NCI-H1048 (cell line): ENCODE measurements at regions not wholly inside any gene's neighbourhood (a gene's known extent, or its start where the extent isn't known, plus 50 kb on each side); places are given as distances from the start of the nearest gene placed in this dataset.

Experiments used
- DNase-seq: peaks from one replicate; lab custom pipeline; 2025; lab: John Stamatoyannopoulos, UW

- no peak for DNase-seq
Observed at GRCh38 chr9:80839821-80840675, 849.3 kb downstream of the TLE1 start.

DNA sequence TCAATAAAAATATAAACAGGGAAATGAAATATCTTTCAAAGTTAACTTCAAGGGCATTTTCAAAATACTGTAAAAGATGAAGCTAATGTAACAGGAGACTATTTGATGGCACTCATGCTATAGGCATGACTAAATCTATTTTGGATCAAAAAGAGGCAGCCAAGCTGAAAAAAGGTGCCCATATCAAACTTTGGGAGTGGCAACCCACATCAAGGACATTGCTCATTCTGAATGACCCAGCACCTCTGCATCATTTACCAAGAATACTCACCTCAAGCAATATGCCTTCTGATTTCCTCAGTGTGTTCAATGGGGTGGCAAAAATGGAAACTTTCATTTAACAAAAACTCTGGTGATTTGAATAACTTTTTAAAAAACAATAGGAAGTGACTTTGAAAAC lies 853.3 kb downstream of the TLE1 start:
- no peak for DNase-seq

DNA sequence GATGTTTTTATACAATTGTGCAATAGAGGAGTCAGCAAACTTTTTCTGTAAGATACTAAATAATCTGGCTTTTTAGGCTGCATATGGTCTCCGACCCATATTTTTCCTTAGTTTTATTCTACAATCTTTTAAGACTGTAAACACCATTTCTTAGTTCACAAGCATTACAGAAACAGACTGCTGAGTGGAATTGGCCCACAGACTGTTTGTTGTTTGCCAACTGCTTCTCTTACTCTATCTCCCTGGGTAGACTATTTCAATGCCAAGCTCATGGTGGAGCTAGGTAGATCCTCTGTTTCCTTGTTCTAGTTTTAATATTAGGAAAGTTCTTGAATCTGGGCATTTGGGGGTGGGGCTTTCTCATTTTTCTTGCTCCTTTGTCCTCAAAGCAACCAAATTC lies 857.6 kb downstream of the TLE1 start:
- no peak for DNase-seq

GRCh38 chr9:80811656-80812055 lies 877.7 kb downstream of the TLE1 start:
- no peak for DNase-seq

- no peak for DNase-seq
Observed at GRCh38 chr9:80811003-80811402, 878.3 kb downstream of the TLE1 start.

DNA sequence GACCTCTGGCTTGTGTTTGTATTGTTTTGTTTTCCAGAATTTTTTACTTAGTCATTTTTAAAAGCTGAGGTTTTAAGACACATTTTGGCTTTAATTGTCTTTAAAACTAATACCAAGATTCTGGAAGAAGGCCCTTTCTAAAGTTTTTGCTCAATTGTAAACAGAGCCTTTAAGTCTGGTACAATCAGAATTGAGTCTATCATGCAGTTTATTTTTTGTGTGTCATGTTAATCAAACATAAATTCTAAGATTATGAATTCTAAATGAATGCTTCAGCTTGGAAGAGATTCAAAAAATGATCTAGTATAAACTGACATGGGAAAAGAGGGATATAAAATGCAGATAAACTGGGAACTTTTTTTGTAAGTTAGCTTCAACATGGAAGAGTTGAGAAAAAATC lies 882.7 kb downstream of the TLE1 start:
- no peak for DNase-seq

GRCh38 chr9:80804873-80805272 lies 884.5 kb downstream of the TLE1 start:
- DNase-seq = no peak

DNA sequence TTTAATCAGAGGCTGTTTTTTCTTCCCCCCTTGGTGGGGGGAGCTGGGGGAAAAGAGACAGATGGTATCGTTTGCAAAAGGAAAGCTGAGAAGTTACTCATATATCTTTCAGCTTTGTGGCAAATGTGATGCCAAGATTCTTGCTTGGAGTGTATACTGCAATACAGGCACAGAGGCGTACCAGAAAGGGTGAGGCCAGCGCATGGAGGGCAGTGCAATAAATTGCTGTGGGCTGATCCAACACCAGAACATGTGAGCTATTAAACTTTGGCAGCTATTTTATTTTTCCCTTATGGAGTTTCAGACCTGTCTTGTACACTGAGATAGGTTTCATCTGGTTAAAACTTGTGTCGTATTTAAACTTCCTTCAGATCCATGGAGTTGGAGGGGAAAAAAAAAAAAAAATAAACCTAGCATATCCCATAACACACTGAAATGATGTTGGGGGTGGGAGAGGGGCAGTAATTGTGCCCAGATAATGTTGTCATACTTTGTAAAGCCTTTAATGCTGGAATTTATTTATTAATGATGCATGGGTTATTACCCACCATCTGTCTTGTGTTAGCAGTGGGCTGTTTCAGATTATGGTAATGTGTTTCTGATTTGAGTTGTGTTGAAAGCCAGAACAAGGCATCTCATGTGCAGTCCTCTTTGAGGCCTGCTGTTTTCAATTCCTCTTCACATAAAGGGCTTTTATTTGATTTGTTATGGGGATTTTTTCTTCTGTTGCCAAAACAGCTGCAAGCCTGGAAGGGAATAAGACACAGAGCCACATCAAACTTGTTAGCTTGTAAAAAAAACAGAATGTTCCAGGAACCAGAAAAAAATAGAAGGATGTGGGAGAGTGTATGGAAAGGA lies 891.3 kb downstream of the TLE1 start:
- no peak for DNase-seq

GRCh38 chr9:80797101-80797829 lies 892.1 kb downstream of the TLE1 start:
- DNase-seq = no peak

DNA sequence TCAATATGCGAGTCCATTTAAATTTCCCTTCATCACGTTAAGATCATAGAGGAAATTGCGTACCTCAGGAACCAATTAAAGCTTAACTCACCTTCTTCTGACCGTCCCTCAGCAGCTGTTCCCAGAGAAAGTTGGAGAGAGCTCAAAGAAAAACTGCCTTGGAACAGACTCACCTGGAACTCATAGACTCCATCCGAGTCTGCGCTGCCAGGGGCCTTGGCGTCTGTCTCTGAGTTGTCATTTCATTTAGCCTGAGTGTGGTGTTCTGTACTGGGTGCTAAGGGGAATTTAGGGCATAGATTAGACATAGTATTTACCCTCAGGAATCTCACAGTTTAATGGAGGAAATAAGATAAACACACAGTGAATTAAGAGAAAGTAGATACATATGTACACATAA lies 892.7 kb downstream of the TLE1 start:
- DNase-seq = no peak

GRCh38 chr9:80794197-80794596 lies 895.1 kb downstream of the TLE1 start:
- no peak for DNase-seq

- DNase-seq = no peak
Observed at GRCh38 chr9:80793706-80794105, 895.6 kb downstream of the TLE1 start.

GRCh38 chr9:80792726-80793125 lies 896.6 kb downstream of the TLE1 start:
- no peak for DNase-seq

DNA sequence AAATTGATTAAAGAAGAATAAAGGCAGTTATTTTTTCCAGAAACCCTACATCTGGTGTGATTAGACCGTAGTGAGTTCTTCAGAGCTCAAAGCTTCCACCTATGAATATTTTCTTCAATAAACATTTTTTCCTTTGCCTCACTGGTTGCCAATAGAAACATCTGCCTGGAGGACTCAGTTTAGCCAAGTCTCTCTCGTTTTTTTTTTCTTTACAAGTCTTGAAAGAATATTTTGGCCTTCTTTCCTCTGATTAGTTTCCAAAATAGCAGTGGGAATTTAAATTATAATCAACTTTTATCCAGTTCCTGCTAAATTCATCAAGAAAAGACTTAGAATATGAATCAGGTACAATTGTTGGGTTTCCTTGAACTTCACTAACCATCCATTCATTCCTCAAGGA lies 897.5 kb downstream of the TLE1 start:
- DNase-seq = no peak

DNA sequence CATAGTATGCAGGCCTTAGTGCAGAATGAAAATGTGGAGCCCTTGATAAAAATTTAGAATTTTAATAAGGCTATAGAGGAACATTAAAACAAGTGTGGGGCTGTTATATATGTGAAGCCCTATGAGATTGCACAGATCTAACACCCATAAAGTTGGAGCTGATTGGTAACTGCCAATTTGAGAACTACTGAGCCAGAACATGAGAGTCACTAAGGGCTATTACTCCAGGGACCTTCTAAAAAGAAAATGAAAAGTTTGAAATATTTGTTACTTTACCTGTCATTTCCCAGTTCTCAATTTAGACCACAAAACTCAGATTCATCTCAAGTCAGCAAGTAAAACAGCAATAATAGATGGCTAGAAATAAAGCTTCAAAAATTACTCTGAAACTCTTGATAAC lies 898.6 kb downstream of the TLE1 start:
- DNase-seq = no peak

DNA sequence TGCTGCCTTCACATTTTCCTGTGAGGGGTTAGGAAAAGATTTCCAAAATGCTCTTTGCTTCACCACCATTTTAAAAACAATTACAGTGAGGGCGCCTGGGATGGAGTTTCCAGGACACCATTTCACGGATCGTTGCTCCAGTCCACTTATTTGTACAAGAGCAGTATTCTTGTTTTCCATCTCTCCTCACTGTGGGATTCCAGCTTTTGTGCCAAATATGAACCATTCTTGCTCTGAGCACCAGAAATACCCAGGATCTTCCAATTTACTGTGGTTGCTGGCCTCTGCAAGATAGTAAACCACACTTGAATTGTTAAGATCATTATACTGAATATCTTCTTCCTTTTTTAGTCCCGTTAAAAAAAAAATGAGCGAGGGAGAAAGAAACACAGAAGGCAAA lies 899.5 kb downstream of the TLE1 start:
- no peak for DNase-seq

DNA sequence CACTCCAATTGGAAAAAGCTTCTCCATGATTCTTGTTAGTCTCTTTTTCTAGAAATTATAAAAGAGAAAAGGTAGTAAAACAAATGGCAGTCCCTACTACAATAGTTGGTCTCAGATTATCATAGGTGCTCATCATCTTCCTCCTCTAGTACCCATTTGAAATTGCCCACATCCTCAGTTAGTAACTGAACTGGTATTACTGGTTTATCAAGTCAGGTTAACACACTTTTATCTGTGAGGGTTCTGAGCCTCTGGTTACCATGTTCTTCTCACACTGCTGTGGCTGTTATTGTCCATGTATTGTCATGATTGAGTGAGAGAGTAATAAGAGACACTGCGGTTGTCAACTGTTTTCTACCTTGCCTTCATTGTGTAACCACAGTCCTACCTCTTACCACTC lies 901.7 kb downstream of the TLE1 start:
- DNase-seq = no peak

DNA sequence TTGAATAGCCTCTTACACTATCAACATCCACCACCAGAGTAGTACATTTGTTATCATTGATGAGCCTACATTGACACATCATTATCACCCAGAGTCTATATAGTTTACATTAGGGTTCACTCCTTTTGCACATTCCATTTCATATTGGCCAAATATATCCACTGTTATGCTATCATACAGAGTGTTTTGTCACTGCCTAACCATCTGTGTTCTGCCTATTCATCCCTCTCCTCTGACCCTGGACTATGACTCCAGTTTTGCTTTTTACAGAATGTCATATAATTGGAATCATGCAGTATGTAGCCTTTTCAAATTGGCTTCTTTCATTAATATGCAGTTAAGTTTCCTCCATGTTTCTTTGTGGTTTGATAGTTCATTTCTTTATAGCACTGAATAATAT lies 904.7 kb downstream of the TLE1 start:
- no peak for DNase-seq

GRCh38 chr9:80775971-80776370 lies 913.4 kb downstream of the TLE1 start:
- DNase-seq = no peak

DNA sequence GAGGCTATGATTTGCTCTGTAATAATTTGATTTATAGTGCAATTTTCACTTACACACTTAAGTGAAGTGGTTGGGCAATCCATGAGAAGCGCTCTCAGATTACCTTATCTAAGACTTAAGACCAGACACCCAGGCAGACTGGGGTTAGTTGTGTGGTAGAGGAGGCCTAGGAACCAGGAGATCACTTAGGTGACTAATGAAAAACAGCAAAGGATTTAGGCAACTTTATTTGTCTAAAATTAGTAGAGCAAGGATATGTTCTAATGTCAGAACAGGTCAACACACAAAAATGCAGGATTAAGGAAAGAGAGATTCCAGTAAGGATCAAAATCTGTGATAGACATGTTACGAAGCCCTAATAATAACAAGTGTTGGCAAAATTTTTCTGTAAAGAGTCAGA lies 913.8 kb downstream of the TLE1 start:
- DNase-seq = no peak

- DNase-seq = no peak
Observed at GRCh38 chr9:80771555-80772347, 917.6 kb downstream of the TLE1 start.

DNA sequence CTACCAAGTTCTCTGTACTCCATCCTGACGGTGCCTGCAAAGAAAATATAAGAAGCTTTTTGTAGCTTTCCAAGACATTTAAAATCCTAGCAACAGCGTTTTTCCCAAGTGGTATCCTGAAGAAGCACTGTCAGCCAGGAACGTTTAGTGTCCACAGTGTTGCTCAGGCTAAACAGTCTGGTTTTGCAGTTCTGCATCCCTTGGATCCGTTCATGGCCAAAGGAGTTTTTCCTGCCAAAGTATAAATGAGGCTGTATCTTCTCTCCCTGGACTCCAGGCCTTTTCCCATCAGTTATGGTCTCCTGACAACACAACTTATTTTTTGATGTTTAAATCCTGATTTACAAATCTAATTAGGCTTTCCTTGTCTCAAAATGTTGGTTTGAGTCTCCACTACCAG lies 925.8 kb downstream of the TLE1 start:
- DNase-seq = no peak
